ENCODE measurements at regions not wholly inside any gene's neighbourhood (a gene's known extent, or its start where the extent isn't known, plus 50 kb on each side); places are given as distances from the start of the nearest gene placed in this dataset.

- no peak for TF ChIP-seq CTCF (IDR thresholded peaks at IDR 0.05)
- no peak for TF ChIP-seq POLR2A (IDR thresholded peaks at IDR 0.05)
Measured at GRCh38 chr9:29800821-29801220, 2227.5 kb upstream of the C9orf72 start.
